Fibroblast of skin of right quadriceps (primary cell): ENCODE measurements at regions not wholly inside any gene's neighbourhood (a gene's known extent, or its start where the extent isn't known, plus 50 kb on each side); places are given as distances from the start of the nearest gene placed in this dataset.
"Not testable (repeated sequence)": the region's sequence is repeated elsewhere in the genome, so short reads cannot be mapped to it uniquely, and the experiment has no call there.

Experiments used
- DNase-seq: peaks from one replicate; pipeline ENCODE4 v3.0.0-alpha.2; 2013

GRCh38 chr17:52696362-52696761 lies 537.8 kb upstream of the CA10 start:
- DNase-seq, result no peak

- DNase-seq, result no peak
Observed at GRCh38 chr17:52686140-52686539, 527.6 kb upstream of the CA10 start.

GRCh38 chr17:52681480-52681879 lies 523.0 kb upstream of the CA10 start:
- DNase-seq, result no peak

- DNase-seq, result no peak
Observed at GRCh38 chr17:52678211-52678610, 519.7 kb upstream of the CA10 start.

GRCh38 chr17:52674686-52675085 lies 516.2 kb upstream of the CA10 start:
- no peak for DNase-seq

GRCh38 chr17:52673791-52674190 lies 515.3 kb upstream of the CA10 start:
- no peak for DNase-seq

GRCh38 chr17:52666264-52666663 lies 507.8 kb upstream of the CA10 start:
- DNase-seq, result no peak

- no peak for DNase-seq
Observed at GRCh38 chr17:52660692-52661091, 502.2 kb upstream of the CA10 start.

GRCh38 chr17:52653014-52653413 lies 494.5 kb upstream of the CA10 start:
- DNase-seq, result no peak

GRCh38 chr17:52648995-52649394 lies 490.5 kb upstream of the CA10 start:
- DNase-seq, result no peak

- no peak for DNase-seq
Observed at GRCh38 chr17:52647411-52647810, 488.9 kb upstream of the CA10 start.

- no peak for DNase-seq
Observed at GRCh38 chr17:52636443-52636842, 477.9 kb upstream of the CA10 start.

- no peak for DNase-seq
Observed at GRCh38 chr17:52606590-52606989, 448.1 kb upstream of the CA10 start.

- peak; percentile 11 for DNase-seq
Observed at GRCh38 chr17:52606098-52606497, 447.6 kb upstream of the CA10 start.

GRCh38 chr17:52604105-52604504 lies 445.6 kb upstream of the CA10 start:
- DNase-seq, result no peak

GRCh38 chr17:52597452-52598215 lies 439.1 kb upstream of the CA10 start:
- DNase-seq, result not testable (repeated sequence)

GRCh38 chr17:52594516-52594915 lies 436.0 kb upstream of the CA10 start:
- no peak for DNase-seq

- no peak for DNase-seq
Observed at GRCh38 chr17:52546990-52547389, 388.5 kb upstream of the CA10 start.

- DNase-seq, result no peak
Observed at GRCh38 chr17:52546493-52546892, 388.0 kb upstream of the CA10 start.

GRCh38 chr17:52537421-52537820 lies 378.9 kb upstream of the CA10 start:
- no peak for DNase-seq

- DNase-seq, result no peak
Observed at GRCh38 chr17:52536489-52536888, 378.0 kb upstream of the CA10 start.

GRCh38 chr17:52532373-52532772 lies 373.9 kb upstream of the CA10 start:
- DNase-seq, result no peak

- no peak for DNase-seq
Observed at GRCh38 chr17:52524096-52524637, 365.7 kb upstream of the CA10 start.

GRCh38 chr17:52517176-52517575 lies 358.7 kb upstream of the CA10 start:
- DNase-seq, result no peak

- DNase-seq, result no peak
Observed at GRCh38 chr17:52515927-52516326, 357.4 kb upstream of the CA10 start.
